ENCODE measurements at regions not wholly inside any gene's neighbourhood (a gene's known extent, or its start where the extent isn't known, plus 50 kb on each side); places are given as distances from the start of the nearest gene placed in this dataset.

GRCh38 chr16:54568906-54569807 is 282.6 kb upstream of the IRX3 start:
- no peak for TF ChIP-seq FOXP2 (optimal IDR thresholded peaks at IDR 0.05; ENCODE audit: borderline replicate concordance, extremely low read depth, extremely low read length, insufficient read depth)
- TF ChIP-seq TAF1 (IDR thresholded peaks at IDR 0.05; ENCODE audit: borderline replicate concordance, insufficient read depth, low read length) = no peak
- TF ChIP-seq REST (IDR thresholded peaks at IDR 0.05; ENCODE audit: insufficient read depth in 1 of 2, low read depth in 2 of 2, low read length in 2 of 2) = no peak
- no peak for TF ChIP-seq POLR2AphosphoS5 (IDR thresholded peaks at IDR 0.05; ENCODE audit: low read depth, low read length)
- no peak for TF ChIP-seq SIN3A (IDR thresholded peaks at IDR 0.05; ENCODE audit: borderline replicate concordance, insufficient read depth, low read length)

GRCh38 chr16:54564841-54565240 is 278.3 kb upstream of the IRX3 start:
- TF ChIP-seq POLR2AphosphoS5 (IDR thresholded peaks at IDR 0.05; ENCODE audit: low read depth, low read length) (no peak), REST (IDR thresholded peaks at IDR 0.05; ENCODE audit: insufficient read depth in 1 of 2, low read depth in 2 of 2, low read length in 2 of 2) (no peak), SIN3A (IDR thresholded peaks at IDR 0.05; ENCODE audit: borderline replicate concordance, insufficient read depth, low read length) (no peak), FOXP2 (optimal IDR thresholded peaks at IDR 0.05; ENCODE audit: borderline replicate concordance, extremely low read depth, extremely low read length, insufficient read depth) (no peak), TAF1 (IDR thresholded peaks at IDR 0.05; ENCODE audit: borderline replicate concordance, insufficient read depth, low read length) (no peak)

GRCh38 chr16:54554581-54554980 is 268.0 kb upstream of the IRX3 start:
- no peak for TF ChIP-seq FOXP2 (optimal IDR thresholded peaks at IDR 0.05; ENCODE audit: borderline replicate concordance, extremely low read depth, extremely low read length, insufficient read depth)
- no peak for TF ChIP-seq TAF1 (IDR thresholded peaks at IDR 0.05; ENCODE audit: borderline replicate concordance, insufficient read depth, low read length)
- no peak for TF ChIP-seq REST (IDR thresholded peaks at IDR 0.05; ENCODE audit: insufficient read depth in 1 of 2, low read depth in 2 of 2, low read length in 2 of 2)
- TF ChIP-seq POLR2AphosphoS5 (IDR thresholded peaks at IDR 0.05; ENCODE audit: low read depth, low read length) = no peak
- no peak for TF ChIP-seq SIN3A (IDR thresholded peaks at IDR 0.05; ENCODE audit: borderline replicate concordance, insufficient read depth, low read length)

GRCh38 chr16:54548281-54548680 is 261.7 kb upstream of the IRX3 start:
- no peak for TF ChIP-seq POLR2AphosphoS5 (IDR thresholded peaks at IDR 0.05; ENCODE audit: low read depth, low read length)
- TF ChIP-seq REST (IDR thresholded peaks at IDR 0.05; ENCODE audit: insufficient read depth in 1 of 2, low read depth in 2 of 2, low read length in 2 of 2) = no peak
- no peak for TF ChIP-seq SIN3A (IDR thresholded peaks at IDR 0.05; ENCODE audit: borderline replicate concordance, insufficient read depth, low read length)
- no peak for TF ChIP-seq FOXP2 (optimal IDR thresholded peaks at IDR 0.05; ENCODE audit: borderline replicate concordance, extremely low read depth, extremely low read length, insufficient read depth)
